Cerebellar nuclear complex (tissue), 1 donor: ENCODE measurements at regions not wholly inside any gene's neighbourhood (a gene's known extent, or its start where the extent isn't known, plus 50 kb on each side); places are given as distances from the start of the nearest gene placed in this dataset.

Experiments
- DNase-seq, 2 experiments: peaks; one replicate each; lab custom pipeline; 2025; lab: John Stamatoyannopoulos, UW

- no peak for DNase-seq
Observed at GRCh38 chr6:14965424-14966075, 280.3 kb upstream of the JARID2 start.

GRCh38 chr6:14966096-14966905 is 279.6 kb upstream of the JARID2 start:
- DNase-seq = no peak

- no peak for DNase-seq
Observed at GRCh38 chr6:14966906-14967711, 278.8 kb upstream of the JARID2 start.

GRCh38 chr6:14968056-14968637 is 277.7 kb upstream of the JARID2 start:
- no peak for DNase-seq

- no peak for DNase-seq
Observed at GRCh38 chr6:14969126-14969525, 276.7 kb upstream of the JARID2 start.

- no peak for DNase-seq
Observed at GRCh38 chr6:14972379-14973067, 273.3 kb upstream of the JARID2 start.

- no peak for DNase-seq
Observed at GRCh38 chr6:14974372-14974771, 271.5 kb upstream of the JARID2 start.

GRCh38 chr6:14974792-14975470 is 270.9 kb upstream of the JARID2 start:
- no peak for DNase-seq

- DNase-seq = no peak
Observed at GRCh38 chr6:14975471-14975817, 270.4 kb upstream of the JARID2 start.

- no peak for DNase-seq
Observed at GRCh38 chr6:14977747-14978382, 268.0 kb upstream of the JARID2 start.

- DNase-seq = no peak
Observed at GRCh38 chr6:14981960-14982359, 263.9 kb upstream of the JARID2 start.

- no peak for DNase-seq
Observed at GRCh38 chr6:14983599-14984518, 262.0 kb upstream of the JARID2 start.

GRCh38 chr6:14984519-14984853 is 261.4 kb upstream of the JARID2 start:
- peak in 1 of 2 experiments; percentile 37 for DNase-seq

GRCh38 chr6:14985366-14985765 is 260.5 kb upstream of the JARID2 start:
- DNase-seq = no peak

GRCh38 chr6:14986370-14986769 is 259.5 kb upstream of the JARID2 start:
- no peak for DNase-seq

GRCh38 chr6:14987490-14987889 is 258.4 kb upstream of the JARID2 start:
- DNase-seq = no peak

GRCh38 chr6:14992382-14992781 is 253.5 kb upstream of the JARID2 start:
- DNase-seq = no peak

- no peak for DNase-seq
Observed at GRCh38 chr6:14995208-14995607, 250.7 kb upstream of the JARID2 start.

- DNase-seq = no peak
Observed at GRCh38 chr6:14995966-14996602, 249.8 kb upstream of the JARID2 start.
